ENCODE measurements at regions not wholly inside any gene's neighbourhood (a gene's known extent, or its start where the extent isn't known, plus 50 kb on each side); places are given as distances from the start of the nearest gene placed in this dataset.

GRCh38 chr1:5405263-5405662 is 587.0 kb downstream of the NPHP4 start:
- Histone ChIP-seq H3K4me1 (no peaks in the 10 kb centered on the region), H3K9me3 (no peaks in the 10 kb centered on the region), H3K36me3 (no peaks in the 10 kb centered on the region), H3K4me3 (no peak overlapping the region), H3K27me3 (no peaks in the 10 kb centered on the region), H3K27ac (no peak overlapping the region)
- intact Hi-C loops (cut with DNase I), result no loop called here
- no peak for DNase-seq
- no peak for TF ChIP-seq POLR2A (IDR thresholded peaks at IDR 0.05)
- no peak for TF ChIP-seq POLR2AphosphoS5 (IDR thresholded peaks at IDR 0.05)
- no peak for TF ChIP-seq EP300 (IDR thresholded peaks at IDR 0.05)
- WGBS, 2 donors, result 63 to 85% methylated on average over 3 of the region's 3 CpGs

DNA sequence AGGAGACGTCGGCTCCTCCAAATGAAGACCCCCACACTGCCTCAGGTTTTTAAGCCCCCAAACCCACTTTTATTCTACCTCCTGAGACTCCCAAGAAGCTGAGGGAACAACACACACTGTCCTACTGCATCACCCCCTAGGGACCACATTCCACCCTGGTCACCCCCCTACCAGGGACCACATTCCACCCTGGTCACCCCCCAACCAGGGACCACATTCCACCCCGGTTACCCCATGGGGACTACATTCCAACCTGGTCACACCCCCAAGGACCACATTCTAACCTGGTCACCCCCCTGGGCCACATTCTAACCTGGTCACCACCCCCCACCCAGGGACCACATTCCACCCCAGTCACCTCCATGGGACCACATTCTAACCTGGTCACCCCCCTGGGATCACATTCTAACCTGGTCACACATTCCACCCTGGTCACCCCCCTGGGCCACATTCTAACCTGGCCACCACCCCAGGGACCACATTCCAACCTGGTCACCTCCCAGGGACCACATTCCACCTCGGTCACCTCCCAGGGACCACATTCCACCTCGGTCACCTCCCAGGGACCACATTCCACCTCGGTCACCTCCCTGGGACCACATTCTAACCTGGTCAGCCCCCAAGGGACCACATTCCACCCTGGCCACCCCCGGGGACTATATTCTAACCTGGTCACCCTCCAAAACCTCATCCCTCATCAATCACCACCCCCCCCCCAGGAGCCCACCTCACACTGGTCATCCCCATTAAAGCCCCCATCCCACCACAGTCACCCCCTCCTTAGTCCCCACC is 587.6 kb downstream of the NPHP4 start:
- intact Hi-C loops (cut with DNase I), result no loop called here
- Histone ChIP-seq H3K27ac (no peak overlapping the region), H3K4me3 (no peak overlapping the region), H3K4me1 (no peaks in the 10 kb centered on the region), H3K27me3 (no peaks in the 10 kb centered on the region), H3K9me3 (no peaks in the 10 kb centered on the region), H3K36me3 (no peaks in the 10 kb centered on the region)
- TF ChIP-seq POLR2A (IDR thresholded peaks at IDR 0.05) (no peak), EP300 (IDR thresholded peaks at IDR 0.05) (no peak), POLR2AphosphoS5 (IDR thresholded peaks at IDR 0.05) (no peak)
- TF ChIP-seq, protein P1, sequence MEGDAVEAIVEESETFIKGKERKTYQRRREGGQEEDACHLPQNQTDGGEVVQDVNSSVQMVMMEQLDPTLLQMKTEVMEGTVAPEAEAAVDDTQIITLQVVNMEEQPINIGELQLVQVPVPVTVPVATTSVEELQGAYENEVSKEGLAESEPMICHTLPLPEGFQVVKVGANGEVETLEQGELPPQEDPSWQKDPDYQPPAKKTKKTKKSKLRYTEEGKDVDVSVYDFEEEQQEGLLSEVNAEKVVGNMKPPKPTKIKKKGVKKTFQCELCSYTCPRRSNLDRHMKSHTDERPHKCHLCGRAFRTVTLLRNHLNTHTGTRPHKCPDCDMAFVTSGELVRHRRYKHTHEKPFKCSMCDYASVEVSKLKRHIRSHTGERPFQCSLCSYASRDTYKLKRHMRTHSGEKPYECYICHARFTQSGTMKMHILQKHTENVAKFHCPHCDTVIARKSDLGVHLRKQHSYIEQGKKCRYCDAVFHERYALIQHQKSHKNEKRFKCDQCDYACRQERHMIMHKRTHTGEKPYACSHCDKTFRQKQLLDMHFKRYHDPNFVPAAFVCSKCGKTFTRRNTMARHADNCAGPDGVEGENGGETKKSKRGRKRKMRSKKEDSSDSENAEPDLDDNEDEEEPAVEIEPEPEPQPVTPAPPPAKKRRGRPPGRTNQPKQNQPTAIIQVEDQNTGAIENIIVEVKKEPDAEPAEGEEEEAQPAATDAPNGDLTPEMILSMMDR (IDR thresholded peaks at IDR 0.05), result no peak
- DNase-seq, result no peak
- 83 to 86% methylated on average over 7 of the region's 7 CpGs for WGBS, 2 donors

- Histone ChIP-seq H3K4me1 (no peaks in the 10 kb centered on the region), H3K4me3 (no peak overlapping the region), H3K27ac (no peak overlapping the region), H3K9me3 (no peaks in the 10 kb centered on the region), H3K36me3 (no peaks in the 10 kb centered on the region), H3K27me3 (no peaks in the 10 kb centered on the region)
- 30 to 71% methylated on average over 5 of the region's 5 CpGs for WGBS, 2 donors
- DNase-seq, result no peak
- intact Hi-C loops (cut with DNase I), result no loop called here
- TF ChIP-seq, protein P1 (IDR thresholded peaks at IDR 0.05), result no peak
- TF ChIP-seq POLR2A (IDR thresholded peaks at IDR 0.05) (no peak), POLR2AphosphoS5 (IDR thresholded peaks at IDR 0.05) (no peak), EP300 (IDR thresholded peaks at IDR 0.05) (no peak)
Observed at GRCh38 chr1:5403935-5404334, 588.3 kb downstream of the NPHP4 start.

DNA sequence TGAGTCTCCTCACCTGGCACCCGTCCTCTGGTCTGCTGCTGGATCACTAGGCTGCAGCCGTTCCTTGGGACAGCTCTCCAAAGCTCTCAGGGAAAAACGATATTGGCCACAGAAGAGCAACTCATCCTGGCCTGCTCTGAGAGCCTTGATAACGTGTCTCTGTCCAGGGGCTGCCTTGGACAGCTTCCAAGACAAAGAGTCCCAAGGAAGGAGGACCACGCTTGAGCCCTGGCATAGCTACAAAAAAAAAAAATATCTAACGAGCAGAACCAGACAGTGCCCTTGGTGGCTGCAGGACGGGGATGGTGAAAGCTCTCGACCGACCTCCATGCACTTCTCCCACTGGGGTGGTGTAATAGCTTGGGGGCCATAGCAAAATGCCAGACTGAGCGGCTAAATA is 589.6 kb downstream of the NPHP4 start:
- WGBS, 2 donors, result 83 to 87% methylated on average over 10 of the region's 10 CpGs
- no peak for DNase-seq
- no peaks in the 10 kb centered on the region for H3K9me3 ChIP-seq
- H3K27me3 ChIP-seq, result no peaks in the 10 kb centered on the region
- no peaks in the 10 kb centered on the region for H3K4me1 ChIP-seq
- no peak overlapping the region for H3K4me3 ChIP-seq
- H3K36me3 ChIP-seq, result no peaks in the 10 kb centered on the region
- TF ChIP-seq EP300 (IDR thresholded peaks at IDR 0.05), result no peak
- TF ChIP-seq, protein P1 (IDR thresholded peaks at IDR 0.05), result no peak
- TF ChIP-seq POLR2A (IDR thresholded peaks at IDR 0.05), result no peak
- no peak for TF ChIP-seq POLR2AphosphoS5 (IDR thresholded peaks at IDR 0.05)
- intact Hi-C loops (cut with DNase I), result no loop called here
- no peak overlapping the region for H3K27ac ChIP-seq

GRCh38 chr1:5399771-5400170 is 592.5 kb downstream of the NPHP4 start:
- Histone ChIP-seq H3K4me1 (no peaks in the 10 kb centered on the region), H3K36me3 (no peaks in the 10 kb centered on the region), H3K27me3 (no peaks in the 10 kb centered on the region), H3K4me3 (no peak overlapping the region), H3K9me3 (no peaks in the 10 kb centered on the region), H3K27ac (no peak overlapping the region)
- TF ChIP-seq, protein P1 (IDR thresholded peaks at IDR 0.05), result no peak
- TF ChIP-seq EP300 (IDR thresholded peaks at IDR 0.05) (no peak), POLR2AphosphoS5 (IDR thresholded peaks at IDR 0.05) (no peak), POLR2A (IDR thresholded peaks at IDR 0.05) (no peak)
- intact Hi-C loops (cut with DNase I), result no loop called here
- no peak for DNase-seq
- 16 to 57% methylated on average over 1 of the region's 1 CpG for WGBS, 2 donors
